ENCODE measurements at regions not wholly inside any gene's neighbourhood (a gene's known extent, or its start where the extent isn't known, plus 50 kb on each side); places are given as distances from the start of the nearest gene placed in this dataset.
"Not testable (repeated sequence)": the region's sequence is repeated elsewhere in the genome, so short reads cannot be mapped to it uniquely, and the experiment has no call there.

- H3K27ac Mint-ChIP-seq = no peak overlapping the region
Measured at GRCh38 chr6:11885159-11885558, 106.6 kb upstream of the ADTRP start.

DNA sequence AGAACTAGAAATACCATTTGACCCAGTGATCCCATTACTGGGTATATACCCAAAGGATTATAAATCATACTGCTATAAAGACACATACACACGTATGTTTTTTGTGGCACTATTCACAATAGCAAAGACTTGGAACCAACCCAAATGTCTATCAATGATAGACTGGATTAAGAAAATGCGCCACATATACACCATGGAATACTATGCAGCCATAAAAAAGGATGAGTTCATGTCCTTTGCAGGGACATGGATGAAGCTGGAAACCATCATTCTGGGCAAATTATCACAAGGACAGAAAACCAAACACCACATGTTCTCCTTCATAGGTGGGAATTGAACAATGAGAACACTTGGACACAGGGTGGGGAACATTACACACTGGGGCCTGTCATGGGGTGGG, 104.9 kb upstream of the ADTRP start:
- H3K4me1 Mint-ChIP-seq (ENCODE audit: unreplicated experiment); H3K27me3 Mint-ChIP-seq; H3K36me3 Mint-ChIP-seq; H3K27ac Mint-ChIP-seq; H3K4me3 Mint-ChIP-seq; H3K9me3 Mint-ChIP-seq; DNase-seq (ENCODE audit: extremely low spot score, unreplicated experiment): not testable (repeated sequence)

More at GRCh38 chr6:11885159-11885558, 106.6 kb upstream of the ADTRP start:
- no peaks in the 10 kb centered on the region for H3K36me3 Mint-ChIP-seq
- H3K27me3 Mint-ChIP-seq = no peaks in the 10 kb centered on the region
- H3K4me3 Mint-ChIP-seq = no peak overlapping the region
- peaks cover 4% of the 10 kb centered on the region for H3K9me3 Mint-ChIP-seq
- H3K4me1 Mint-ChIP-seq (ENCODE audit: unreplicated experiment) = no peaks in the 10 kb centered on the region
- DNase-seq (ENCODE audit: extremely low spot score, unreplicated experiment) = no peak
- TF ChIP-seq, protein P1, sequence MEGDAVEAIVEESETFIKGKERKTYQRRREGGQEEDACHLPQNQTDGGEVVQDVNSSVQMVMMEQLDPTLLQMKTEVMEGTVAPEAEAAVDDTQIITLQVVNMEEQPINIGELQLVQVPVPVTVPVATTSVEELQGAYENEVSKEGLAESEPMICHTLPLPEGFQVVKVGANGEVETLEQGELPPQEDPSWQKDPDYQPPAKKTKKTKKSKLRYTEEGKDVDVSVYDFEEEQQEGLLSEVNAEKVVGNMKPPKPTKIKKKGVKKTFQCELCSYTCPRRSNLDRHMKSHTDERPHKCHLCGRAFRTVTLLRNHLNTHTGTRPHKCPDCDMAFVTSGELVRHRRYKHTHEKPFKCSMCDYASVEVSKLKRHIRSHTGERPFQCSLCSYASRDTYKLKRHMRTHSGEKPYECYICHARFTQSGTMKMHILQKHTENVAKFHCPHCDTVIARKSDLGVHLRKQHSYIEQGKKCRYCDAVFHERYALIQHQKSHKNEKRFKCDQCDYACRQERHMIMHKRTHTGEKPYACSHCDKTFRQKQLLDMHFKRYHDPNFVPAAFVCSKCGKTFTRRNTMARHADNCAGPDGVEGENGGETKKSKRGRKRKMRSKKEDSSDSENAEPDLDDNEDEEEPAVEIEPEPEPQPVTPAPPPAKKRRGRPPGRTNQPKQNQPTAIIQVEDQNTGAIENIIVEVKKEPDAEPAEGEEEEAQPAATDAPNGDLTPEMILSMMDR (conservative IDR thresholded peaks at IDR 0.05) = no peak

DNA sequence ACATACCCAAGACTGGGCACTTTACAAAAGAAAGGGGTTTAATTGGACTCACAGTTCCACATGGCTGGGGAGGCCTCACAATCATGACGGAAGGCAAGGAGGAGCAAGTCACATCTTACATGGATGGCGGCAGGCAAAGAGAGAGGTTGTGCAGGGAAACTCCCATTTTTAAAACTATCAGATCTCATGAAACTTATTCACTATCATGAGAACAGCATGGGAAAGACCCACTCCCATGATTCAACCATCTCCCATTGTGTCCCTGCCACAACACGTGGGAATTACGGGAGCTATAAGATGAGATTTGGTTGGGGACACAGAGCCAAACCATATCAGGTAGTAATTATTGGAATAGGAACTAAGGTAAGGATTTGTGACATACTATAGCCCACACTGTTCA, 101.6 kb upstream of the ADTRP start:
- not testable (repeated sequence) for H3K9me3 Mint-ChIP-seq, H3K36me3 Mint-ChIP-seq
- peaks cover 23% of the 10 kb centered on the region for H3K4me1 Mint-ChIP-seq (ENCODE audit: unreplicated experiment)

GRCh38 chr6:11878735-11879134, 100.1 kb upstream of the ADTRP start:
- Mint-ChIP-seq H3K27ac (no peak overlapping the region), H3K36me3 (no peaks in the 10 kb centered on the region), H3K4me3 (no peak overlapping the region), H3K9me3 (peaks cover 10% of the 10 kb centered on the region), H3K4me1 (ENCODE audit: unreplicated experiment) (peaks cover 23% of the 10 kb centered on the region), H3K27me3 (no peaks in the 10 kb centered on the region)
- no peak for DNase-seq (ENCODE audit: extremely low spot score, unreplicated experiment)
- TF ChIP-seq, protein P1 (conservative IDR thresholded peaks at IDR 0.05) = no peak

More for the DNA sequence above, 101.6 kb upstream of the ADTRP start:
- not testable (repeated sequence) for H3K4me3 Mint-ChIP-seq; H3K27ac Mint-ChIP-seq; H3K27me3 Mint-ChIP-seq; DNase-seq (ENCODE audit: extremely low spot score, unreplicated experiment)

DNA sequence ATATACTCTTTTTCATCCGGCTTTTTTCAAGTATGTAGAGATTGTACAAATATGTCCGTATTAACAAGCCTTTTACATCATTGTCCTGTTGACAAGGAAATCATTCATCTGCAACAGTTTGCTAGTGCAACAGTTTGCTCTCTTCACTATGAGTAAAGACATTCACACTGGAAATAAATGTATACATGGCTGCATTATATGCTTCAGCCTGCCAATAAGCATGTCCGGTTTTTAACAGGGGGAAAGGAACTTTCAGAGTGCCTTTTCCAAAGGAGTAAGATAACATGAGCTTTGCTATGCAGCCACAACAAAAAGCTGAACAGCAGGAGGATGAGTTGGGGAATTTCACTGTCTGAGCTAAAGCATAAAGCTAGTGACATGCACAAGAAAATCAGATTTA, 99.4 kb upstream of the ADTRP start:
- Mint-ChIP-seq H3K4me3 (no peak overlapping the region), H3K9me3 (peaks cover 10% of the 10 kb centered on the region), H3K27me3 (no peaks in the 10 kb centered on the region), H3K36me3 (no peaks in the 10 kb centered on the region), H3K27ac (no peak overlapping the region), H3K4me1 (ENCODE audit: unreplicated experiment) (peaks cover 23% of the 10 kb centered on the region)
- no peak for DNase-seq (ENCODE audit: extremely low spot score, unreplicated experiment)
- TF ChIP-seq, protein P1 (conservative IDR thresholded peaks at IDR 0.05) = no peak

DNA sequence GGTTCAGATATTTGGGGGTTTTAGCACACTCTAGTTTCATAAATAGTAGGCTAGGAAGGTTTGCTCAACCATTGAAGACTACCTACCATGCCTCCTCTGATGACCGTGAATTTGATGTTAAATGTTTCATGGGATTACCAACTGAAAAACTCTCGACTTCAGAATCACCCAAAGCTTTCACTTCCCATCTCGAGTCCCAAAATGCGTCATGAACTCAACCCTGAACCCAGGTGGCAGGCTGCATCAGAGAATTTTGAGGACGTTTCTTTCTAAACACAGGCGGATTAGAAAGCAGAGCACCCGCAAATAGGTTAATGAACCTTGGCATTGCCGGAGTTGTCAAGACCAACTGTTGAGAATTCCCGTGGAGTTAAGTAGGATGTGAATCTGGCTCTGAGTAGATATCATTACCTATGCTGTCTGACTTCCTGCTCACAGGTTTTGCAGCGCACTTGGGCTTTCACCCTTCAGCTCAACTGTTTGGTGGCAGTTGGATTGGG, 98.4 kb upstream of the ADTRP start:
- H3K4me3 Mint-ChIP-seq = no peak overlapping the region
- TF ChIP-seq, protein P1 (conservative IDR thresholded peaks at IDR 0.05) = no peak
- H3K27me3 Mint-ChIP-seq = no peaks in the 10 kb centered on the region
- no peak overlapping the region for H3K27ac Mint-ChIP-seq
- no peak for DNase-seq (ENCODE audit: extremely low spot score, unreplicated experiment)
- no peaks in the 10 kb centered on the region for H3K36me3 Mint-ChIP-seq
- H3K4me1 Mint-ChIP-seq (ENCODE audit: unreplicated experiment) = peaks cover 23% of the 10 kb centered on the region
- H3K9me3 Mint-ChIP-seq = peaks cover 7% of the 10 kb centered on the region
